ENCODE measurements at regions not wholly inside any gene's neighbourhood (a gene's known extent, or its start where the extent isn't known, plus 50 kb on each side); places are given as distances from the start of the nearest gene placed in this dataset.
"Not testable (repeated sequence)": the region's sequence is repeated elsewhere in the genome, so short reads cannot be mapped to it uniquely, and the experiment has no call there.

DNA sequence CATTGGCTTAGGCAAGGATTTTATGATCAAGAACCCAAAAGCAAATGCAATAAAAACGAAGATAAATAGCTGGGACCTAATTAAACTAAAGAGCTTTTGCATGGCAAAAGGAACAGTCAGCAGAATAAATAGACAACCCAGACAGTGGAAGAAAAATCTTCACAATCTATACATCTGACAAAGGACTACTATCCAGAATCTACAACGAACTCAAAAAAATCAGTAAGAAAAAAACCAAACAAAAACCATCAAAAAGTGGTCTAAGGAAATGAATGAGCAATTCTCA is 109.5 kb upstream of the ETV3 start:
- DNase-seq: not testable (repeated sequence)

DNA sequence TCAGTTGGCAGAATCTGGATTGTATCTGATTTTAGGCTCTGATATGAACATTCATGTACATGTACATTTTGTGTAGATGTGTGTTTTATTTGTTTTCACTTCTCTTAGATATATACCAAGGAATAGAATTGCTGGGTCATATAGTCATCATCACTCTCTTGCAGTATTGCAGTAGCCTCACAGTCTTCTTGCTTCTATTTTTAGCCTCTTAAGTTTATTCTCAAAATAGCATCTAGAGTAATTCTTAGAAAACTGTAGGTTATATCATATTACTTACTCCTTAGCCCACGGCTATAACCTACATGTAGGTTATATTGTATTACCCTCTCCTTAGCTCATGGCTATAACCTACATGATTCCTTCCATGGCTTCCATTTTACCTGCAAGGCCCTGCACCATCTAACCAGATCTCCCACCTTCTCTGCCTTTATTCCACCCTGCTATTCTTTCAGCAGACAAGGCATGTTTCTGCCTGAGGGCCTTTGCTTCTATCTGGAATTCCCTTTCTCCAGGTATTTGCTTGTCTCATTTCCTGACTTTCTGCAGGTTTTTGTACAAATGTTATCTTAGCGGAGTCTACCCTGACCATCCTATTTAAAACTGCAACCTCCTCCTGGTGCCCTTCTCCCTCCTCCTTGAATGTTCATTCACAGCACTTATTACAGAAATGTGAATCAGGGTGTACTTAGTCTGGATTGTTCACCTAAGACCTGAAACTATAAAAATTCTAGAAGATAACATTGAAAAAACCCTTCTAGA is 109.0 kb upstream of the ETV3 start:
- no peak for DNase-seq

DNA sequence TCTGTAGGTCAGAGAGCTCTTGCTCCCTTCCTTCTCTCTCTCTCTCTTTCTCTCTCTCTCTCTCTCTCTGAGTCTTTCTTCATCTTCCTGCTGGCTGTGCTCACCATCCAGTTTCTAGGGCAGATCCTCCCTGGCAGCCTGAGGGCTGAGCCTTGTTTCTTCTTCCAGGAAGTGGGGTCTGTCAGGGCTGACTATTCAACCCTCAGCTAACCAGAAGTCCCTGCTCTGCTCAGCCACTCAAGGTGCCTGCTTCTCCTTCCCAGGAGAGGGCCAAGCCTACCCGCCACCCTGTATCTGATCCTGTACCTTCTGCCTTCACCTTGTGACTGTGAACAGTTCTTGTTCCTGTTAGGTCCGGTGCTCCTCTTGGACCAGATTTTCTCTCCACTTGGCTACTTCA is 107.6 kb upstream of the ETV3 start:
- DNase-seq: no peak

DNA sequence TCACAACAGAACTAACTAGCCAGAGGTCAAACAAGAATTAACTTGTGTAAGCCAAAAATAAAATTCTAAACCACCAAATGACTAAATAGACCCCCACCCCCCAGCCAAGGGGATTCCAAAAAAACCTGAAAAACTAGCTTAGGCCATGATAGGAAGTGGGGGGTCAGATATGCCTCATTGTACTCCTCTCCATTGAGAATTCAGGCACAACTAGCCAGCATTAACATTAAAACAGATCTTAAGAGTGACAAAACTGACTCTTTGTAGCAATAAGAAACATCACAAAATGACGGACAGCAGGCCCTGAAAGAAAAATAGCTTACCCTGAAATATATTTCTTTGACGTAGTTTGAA is 103.0 kb upstream of the ETV3 start:
- DNase-seq: no peak

DNA sequence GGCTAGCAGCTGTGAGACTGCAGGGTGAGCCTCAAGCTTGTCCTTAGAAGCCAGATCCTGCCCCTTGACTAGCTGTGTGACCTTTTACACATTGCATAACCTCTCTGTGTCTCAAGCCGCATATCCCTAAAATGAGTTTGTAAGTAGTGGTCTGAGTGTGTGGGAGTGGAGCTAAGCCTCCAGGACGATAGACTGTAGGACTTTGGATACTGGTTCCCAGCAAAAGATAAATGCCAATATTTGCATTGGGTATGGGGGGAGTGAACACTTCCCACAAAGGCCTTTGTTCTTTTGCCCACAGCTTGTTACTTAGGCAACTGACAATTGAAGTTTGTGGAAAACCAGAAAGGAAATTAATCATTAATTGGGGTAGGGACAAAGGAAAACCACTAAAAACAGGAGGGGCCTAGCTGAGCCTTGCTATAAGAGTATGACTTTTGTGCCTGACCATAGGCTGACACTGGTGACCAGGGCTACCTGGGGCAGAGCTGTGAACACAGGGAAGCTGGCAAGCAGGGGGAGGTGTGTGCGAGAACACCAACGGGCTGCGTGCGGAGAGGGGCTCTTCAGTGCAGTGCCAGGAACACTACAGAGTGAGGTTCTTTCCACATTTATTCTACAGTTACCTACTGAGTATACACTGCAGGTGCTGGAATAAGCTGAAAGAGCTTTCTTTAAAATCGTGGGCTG is 102.4 kb upstream of the ETV3 start:
- no peak for DNase-seq

DNA sequence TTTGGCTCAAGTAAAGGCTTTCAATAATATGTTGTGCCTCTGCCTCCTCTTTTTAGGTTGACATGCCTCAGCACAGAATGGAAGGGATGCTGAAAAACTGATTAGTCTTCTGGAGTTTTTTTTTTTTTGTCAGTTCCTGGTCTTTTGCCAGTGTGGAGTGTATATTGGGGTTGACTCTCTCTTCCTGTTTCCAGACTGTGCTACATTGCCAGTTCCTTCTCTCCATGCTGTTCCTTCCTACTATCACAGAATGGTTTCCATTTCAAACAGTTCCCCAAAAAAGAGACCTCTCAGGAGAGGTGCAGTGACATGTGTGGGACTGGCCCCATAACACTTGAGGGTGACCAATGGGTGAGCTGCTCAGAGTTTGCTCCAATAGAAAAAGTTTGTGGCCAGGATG is 101.7 kb upstream of the ETV3 start:
- DNase-seq: no peak

DNA sequence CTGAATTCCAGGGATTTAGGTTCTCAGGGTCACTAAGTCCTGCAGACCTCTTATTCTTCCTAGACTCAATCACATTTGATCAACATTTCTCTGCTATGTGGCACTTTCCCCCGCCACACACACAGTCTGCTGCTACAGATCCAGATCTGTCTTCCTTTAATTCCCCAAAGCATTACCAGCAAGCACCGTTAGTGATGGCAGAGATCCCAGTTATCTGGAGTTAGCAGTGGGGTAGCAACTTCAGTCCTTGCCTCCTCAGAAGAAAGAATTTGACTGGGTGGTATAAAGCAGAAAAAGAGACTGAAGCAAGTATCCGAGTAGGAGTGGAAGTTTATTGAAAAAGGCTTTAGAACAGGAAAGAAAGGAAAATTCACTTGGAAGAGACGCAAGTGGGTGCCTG is 100.4 kb upstream of the ETV3 start:
- no peak for DNase-seq

DNA sequence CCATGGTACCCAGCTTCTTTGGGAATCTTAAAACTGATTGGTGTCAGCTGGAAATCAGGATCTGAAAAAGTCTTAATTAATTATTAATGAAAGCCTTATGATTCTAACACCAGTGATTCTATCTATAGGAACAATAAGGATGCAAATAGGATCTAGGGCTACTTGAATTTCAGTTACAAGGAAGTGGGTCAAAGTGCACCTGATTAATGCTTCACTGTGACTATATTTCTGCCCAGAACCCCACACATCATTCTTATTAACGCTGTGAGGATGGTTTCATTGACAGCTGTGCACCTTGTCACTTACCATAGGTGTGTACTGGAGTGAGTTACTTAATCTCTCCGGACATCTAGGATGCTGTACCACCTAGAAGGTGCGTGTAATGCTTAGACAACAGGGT is 99.8 kb upstream of the ETV3 start:
- no peak for DNase-seq

DNA sequence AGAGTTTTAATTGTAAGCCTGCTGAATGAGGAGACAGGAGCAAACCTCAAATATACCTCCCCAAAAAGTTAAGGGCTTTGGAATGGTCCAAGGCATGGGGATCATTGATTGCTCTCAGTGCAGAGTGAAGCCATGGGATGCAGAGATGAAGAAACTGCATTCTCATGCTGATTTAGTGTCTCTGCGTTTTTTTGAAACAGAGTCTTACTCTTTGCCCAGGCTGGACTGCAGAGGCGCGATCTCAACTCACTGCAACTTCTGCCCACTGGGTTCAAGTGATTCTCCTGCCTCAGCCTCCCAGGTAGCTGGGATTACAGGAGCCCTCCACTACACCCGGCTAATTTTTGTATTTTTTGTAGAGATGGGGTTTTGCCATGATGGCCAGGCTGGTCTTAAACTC is 99.3 kb upstream of the ETV3 start:
- DNase-seq: no peak

DNA sequence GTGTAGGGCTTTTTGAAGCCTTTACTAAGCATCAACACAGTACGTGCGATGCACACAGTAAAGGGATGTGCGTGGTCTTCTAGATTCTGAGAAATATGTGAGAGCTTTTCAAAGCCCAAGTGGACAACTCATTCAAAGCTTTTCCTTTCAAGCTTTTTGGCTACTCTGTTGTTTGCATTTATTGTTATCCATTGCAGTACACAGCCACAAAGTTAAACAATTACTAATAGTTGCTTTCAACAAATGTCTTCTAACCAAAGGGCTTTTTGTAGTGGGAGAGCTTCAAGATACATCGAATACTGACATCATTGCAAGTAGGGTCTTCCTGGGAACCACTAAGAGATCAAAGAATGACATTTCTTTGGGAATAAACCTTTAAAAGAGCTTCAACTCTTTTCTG is 97.9 kb upstream of the ETV3 start:
- DNase-seq: no peak

DNA sequence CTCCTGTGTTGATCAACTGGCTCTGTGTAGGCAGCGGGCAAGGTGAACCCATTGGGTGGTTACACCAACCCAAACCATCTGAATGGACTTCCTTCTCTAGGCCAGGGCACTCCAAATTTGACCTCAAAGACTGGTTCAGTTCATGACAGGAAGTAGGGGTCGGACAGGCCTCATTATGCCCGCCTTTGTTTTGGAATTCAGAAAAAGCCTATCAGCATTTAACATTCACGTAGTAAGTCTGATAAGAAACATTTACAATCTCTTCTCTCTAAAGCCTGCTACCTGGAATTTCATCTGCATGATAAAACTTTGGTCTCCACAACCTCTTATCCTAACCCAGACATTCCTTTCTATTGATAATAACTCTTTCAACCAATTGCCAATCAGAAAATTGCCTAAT is 97.1 kb upstream of the ETV3 start:
- no peak for DNase-seq

DNA sequence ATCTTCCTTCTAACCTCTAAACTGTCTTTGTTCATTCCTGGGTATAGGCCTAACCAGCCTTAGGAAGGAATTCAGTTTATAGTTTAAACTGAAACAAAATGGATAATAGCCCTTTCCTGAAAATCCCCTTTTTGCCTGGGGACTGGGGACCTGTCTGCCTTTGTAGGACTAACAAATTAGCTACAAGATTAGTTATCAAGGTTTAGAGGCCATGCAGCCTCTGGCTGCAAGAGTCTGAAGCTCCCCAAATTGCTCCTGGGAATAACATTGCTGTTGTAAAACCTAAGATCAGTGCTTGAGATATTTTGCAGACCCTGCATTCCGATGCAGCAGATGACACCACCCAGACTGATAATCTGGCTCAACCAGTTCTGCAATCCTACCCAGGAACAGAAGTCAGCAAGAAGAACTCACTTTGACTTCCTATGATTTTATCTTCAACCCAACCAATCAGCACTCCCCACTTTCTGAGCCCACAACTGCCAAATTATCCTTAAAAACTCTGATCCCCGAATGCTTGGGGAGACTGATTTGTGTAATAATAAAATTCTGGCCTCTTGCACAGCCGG is 96.6 kb upstream of the ETV3 start:
- no peak for DNase-seq

DNA sequence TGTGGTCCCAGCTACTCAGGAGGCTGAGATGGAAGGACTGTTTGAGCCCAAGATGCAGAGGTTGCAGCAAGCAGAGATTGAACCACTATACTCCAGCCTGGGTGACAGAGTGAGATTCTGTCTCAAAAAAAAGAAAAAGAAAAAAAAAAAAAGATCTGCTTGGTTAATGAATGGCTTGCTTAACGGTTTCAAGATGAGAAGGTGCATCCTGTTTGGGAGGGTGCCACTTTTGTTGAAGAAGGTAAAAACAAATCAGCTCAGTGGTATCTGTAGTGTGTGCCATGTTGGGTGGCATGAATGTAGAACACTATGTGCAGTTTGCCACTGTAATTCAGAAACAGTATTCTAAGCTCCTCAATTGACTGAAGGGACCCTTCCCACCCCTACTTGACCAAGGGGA is 94.9 kb upstream of the ETV3 start:
- no peak for DNase-seq

DNA sequence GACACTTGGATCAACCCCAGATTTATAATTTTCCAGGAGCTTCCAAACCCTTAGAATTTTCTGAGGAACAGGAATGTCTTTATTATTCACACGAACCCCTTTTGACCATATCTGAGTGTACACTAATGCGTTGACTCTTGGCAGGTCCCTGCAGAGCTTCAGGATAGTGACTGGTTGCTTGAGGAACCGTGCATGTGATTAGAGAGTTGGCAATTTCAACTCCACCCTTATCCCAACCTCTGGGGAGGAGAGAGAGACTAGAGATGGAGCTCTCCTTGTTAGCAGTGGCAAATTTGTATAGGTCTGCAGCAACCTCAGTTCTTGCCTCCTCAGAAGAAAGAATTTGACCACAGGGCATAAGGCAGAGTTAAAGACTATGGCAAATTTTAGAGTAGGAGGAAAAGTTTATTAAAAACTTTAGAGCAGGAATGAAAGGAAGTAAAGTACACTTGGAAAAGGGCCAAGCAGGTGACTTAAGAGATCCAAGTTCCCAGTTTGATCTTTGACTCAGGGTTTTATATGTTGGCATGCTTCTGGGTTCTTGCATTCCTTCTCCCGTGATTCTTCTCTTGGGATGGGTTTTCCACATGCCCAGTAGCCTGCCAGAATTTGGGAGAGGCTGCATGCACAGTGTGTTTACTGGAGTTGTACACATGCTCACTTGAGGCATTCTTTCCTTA is 93.8 kb upstream of the ETV3 start:
- DNase-seq: no peak

DNA sequence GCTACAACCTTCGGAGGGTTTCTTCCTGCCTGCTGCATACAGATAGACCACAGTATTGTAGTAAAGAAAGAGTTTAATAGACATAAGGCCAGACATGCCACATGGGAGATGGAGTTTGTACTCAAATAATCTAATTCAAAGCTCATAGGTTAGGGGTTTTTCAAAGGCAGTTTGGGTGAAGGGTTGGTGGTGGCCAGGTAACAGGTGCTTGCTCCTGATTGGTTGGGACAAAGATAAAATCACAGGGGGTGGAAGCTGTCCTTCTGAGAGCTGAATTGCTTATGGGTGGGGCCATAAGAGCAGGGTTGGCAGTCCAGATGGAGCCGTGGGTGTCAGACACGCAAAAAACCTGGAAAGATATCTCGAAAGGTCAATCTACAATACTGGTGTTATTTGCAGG is 92.3 kb upstream of the ETV3 start:
- DNase-seq: no peak

DNA sequence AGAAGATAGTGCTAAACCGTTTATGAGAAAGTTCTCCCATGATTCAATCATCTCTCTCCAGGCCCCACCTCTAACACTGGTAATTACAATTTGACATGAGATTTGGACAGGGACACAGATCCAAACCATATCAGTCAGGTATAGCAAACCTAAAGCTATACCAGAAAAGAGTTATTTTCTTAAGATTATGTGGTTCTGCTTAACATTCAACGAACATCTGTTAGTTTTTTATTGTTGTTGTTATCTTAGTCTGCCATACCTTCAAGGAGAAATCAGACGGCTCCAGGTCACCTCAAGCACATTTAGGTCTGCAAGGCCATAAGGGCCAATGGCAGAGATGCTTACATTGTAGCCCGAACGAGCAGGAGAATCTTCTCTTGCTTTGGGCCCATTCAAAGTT is 89.5 kb upstream of the ETV3 start:
- DNase-seq: no peak

DNA sequence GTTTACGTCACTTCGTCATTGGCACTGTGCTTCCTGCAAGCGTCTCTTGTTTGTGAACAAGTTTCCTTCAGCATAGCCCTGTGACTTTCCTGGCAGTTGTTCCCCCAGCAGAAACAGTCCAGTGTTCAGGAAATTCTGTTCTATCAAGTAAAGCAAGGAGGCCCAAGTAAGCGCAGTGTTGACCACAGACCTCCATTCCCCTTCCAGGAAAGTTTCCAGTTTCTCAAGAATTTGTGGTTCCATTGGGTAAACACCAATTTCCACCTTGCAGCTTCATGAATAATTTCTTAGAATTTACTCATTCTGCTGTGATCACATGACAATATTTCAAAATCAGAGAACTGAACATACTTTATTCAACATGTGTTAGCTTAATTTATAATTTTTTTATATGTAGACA is 88.5 kb upstream of the ETV3 start:
- DNase-seq: no peak

DNA sequence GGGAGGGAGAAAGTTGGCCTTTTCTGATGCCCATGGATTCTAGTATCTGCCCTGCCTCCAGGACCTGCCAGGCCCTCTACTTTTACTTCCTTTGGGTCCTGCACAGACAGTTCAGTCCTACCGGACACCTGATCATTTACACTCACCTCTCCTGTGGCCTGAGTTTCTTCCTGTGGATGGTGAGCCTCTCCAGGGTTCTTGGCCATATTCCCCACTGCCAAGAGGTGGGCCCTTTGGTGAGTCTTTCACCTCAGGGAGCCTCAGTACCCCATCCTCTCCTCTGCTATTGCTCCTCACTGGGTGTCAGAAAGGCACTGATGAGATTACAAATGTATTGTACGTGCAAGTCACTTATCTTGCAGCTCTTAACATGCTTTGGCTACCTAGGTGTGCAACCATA is 81.4 kb upstream of the ETV3 start:
- DNase-seq: no peak

DNA sequence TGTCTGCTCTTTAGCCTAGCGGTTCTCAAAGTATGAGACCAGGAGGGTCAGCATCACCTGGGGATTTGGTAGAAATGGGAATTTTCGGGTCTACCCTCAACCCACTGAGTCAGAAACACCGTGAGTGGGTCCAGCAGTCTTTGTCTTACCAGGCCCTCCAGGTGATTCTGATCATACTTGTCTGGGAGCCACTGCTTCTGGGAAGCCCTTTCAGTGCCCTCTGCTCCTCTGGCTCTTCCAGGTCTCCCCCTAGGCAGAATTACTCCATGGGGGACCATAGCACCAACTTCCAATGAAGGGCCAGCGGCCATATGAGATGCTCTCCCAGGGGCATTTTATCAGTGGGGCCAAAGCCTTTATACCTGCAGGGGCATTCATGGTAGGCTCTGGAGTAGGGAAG is 81.0 kb upstream of the ETV3 start:
- no peak for DNase-seq

DNA sequence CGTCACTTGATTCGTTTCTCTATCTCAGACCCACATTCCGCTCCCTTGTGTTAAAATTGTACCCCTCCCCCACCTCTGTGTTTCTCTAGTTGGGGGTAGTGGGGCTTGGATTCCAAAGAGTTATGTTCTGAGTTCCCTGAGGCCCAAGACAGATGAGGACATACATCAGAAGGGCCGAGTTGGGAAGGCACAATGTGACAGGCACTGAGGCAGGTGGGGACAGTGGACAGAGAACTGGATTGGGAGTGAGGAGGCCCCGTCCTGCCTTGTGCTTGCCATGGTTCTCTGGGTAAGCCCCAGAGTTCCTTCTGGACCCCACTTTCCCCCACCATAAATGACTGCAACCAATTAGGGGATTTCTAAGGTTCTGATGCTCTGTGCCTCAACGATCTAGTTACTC is 80.5 kb upstream of the ETV3 start:
- DNase-seq: no peak

DNA sequence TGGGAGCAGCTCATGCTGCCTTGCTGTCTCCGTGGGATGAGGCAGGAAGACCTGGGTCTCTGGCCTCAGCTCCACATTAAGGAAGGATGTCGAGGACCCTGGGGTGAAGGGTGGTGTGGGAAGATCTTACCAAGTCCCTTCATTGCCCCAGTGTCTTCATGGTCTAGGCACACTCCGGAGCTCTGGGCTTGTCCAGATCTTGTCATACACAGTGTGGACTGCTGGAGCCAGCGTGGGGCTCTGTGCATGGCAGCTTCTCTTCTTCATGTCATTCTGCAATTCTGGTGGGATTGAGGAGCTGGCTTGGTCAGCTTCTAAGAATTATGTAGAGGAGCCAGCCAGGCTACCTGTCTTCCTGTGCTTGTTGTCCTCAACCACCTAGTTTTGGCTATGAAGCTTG is 79.3 kb upstream of the ETV3 start:
- no peak for DNase-seq

DNA sequence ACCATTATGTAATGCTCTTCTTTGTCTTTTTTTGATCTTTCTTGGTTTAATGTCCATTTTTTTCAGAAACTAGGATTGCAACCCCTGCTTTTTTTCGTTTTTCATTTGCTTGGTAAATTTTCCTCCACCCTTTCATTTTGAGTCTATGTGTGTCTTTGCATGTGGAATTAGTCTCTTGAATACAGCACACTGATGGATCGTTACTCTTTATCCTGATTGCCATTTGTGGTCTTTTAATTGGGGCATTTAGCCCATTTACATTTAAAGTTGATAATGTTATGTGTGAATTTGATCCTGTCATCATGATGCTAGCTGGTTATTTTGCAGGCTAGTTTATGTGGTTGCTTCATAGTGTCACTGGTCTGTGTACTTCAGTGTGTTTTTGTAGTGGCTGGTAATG is 75.6 kb upstream of the ETV3 start:
- no peak for DNase-seq

DNA sequence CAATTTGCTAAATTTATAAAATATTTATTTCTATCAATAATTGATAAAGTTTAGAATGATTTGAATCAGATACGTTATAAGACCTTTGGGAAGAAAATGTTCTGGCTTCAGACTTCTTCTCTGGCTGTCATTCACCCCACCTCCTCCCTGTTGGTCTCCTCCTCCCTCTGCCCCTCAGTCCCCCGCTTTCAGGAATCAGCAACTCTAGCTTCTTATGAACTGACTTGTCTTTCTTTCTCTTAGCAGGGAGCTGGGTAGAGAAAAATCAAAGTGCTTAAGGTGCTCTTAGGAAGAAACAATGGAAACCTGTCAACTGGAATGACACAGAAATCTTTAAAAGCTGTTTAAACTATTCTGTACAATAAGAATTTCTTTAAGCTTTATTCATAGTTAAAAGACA is 71.3 kb upstream of the ETV3 start:
- no peak for DNase-seq

DNA sequence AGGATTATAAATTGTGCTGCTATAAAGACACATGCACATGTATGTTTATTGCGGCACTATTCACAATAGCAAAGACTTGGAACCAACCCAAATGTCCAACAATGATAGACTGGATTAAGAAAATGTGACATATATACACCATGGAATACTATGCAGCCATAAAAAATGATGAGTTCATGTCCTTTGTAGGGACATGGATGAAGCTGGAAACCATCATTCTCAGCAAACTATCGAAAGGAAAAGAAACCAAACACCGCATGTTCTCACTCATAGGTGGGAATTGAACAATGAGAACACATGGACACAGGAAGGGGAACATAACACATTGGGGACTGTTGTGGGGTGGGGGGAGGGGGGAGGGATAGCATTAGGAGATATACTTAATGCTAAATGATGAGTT is 67.8 kb upstream of the ETV3 start:
- not testable (repeated sequence) for DNase-seq

DNA sequence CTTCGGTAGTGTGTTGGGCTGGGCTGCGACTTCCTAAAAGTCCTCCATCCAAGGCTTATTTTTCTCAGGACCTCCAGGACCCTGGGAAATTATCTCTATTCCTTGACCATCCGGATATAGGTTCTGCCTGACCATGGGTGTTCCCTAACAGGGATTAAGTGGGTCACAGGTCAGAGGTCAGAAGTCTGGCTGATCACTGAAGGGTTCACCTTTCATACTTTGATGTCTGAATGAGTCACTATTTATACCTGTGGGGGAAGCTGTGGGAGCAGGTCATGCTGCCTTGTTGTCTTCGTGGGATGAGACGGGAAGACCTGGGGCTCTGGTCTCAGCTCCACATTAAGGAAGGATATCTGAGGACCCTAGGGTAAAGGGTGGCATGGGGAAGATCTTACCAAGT is 65.0 kb upstream of the ETV3 start:
- no peak for DNase-seq

All from NCI-H82 (cell line).